ENCODE measurements at regions not wholly inside any gene's neighbourhood (a gene's known extent, or its start where the extent isn't known, plus 50 kb on each side); places are given as distances from the start of the nearest gene placed in this dataset.

GRCh38 chr4:101441446-101441845, 94.1 kb upstream of the PPP3CA start:
- no peak overlapping the region for H3K4me3 ChIP-seq
- Mint-ChIP-seq H3K27ac (no peak overlapping the region), H3K4me1 (no peaks in the 10 kb centered on the region)

More at GRCh38 chr4:101441446-101441845, 94.1 kb upstream of the PPP3CA start:
- H3K27ac ChIP-seq (ENCODE audit: low read depth) = no peak overlapping the region
- Mint-ChIP-seq H3K27me3 (ENCODE audit: insufficient read depth, low read depth, poor library complexity) (peaks cover 1% of the 10 kb centered on the region), H3K4me3 (no peak overlapping the region), H3K36me3 (ENCODE audit: low read depth) (no peaks in the 10 kb centered on the region), H3K9me3 (no peaks in the 10 kb centered on the region)
- no peak overlapping the region for H2AFZ ChIP-seq
- H3F3A ChIP-seq (replicated peaks; ENCODE audit: low read depth) = no peaks in the 10 kb centered on the region
- no peak for DNase-seq (ENCODE audit: low spot score)
- no peak for TF ChIP-seq POLR2AphosphoS5 (IDR thresholded peaks at IDR 0.05; ENCODE audit: low read depth)
- TF ChIP-seq, protein P1, sequence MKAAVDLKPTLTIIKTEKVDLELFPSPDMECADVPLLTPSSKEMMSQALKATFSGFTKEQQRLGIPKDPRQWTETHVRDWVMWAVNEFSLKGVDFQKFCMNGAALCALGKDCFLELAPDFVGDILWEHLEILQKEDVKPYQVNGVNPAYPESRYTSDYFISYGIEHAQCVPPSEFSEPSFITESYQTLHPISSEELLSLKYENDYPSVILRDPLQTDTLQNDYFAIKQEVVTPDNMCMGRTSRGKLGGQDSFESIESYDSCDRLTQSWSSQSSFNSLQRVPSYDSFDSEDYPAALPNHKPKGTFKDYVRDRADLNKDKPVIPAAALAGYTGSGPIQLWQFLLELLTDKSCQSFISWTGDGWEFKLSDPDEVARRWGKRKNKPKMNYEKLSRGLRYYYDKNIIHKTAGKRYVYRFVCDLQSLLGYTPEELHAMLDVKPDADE (IDR thresholded peaks at IDR 0.05) = no peak
- no peak for TF ChIP-seq CREB1 (CRISPR knock-in tag; IDR thresholded peaks at IDR 0.05; ENCODE audit: low read depth)
- TF ChIP-seq ZNF462 (CRISPR knock-in tag; IDR thresholded peaks at IDR 0.05) = no peak
- no peak for TF ChIP-seq JUNB (IDR thresholded peaks at IDR 0.05; ENCODE audit: unreplicated experiment)
- TF ChIP-seq NANOG (IDR thresholded peaks at IDR 0.05; ENCODE audit: borderline replicate concordance) = no peak
- no peak for TF ChIP-seq ZNF331 (CRISPR knock-in tag; IDR thresholded peaks at IDR 0.05; ENCODE audit: low read depth)
- TF ChIP-seq STAT1 (IDR thresholded peaks at IDR 0.05; ENCODE audit: unreplicated experiment) = no peak
- no peak for TF ChIP-seq EZH2 (IDR thresholded peaks at IDR 0.05; ENCODE audit: low read depth, unreplicated experiment)
- TF ChIP-seq EZH2phosphoT487 (IDR thresholded peaks at IDR 0.05; ENCODE audit: unreplicated experiment) = no peak
- TF ChIP-seq REST (IDR thresholded peaks at IDR 0.05; ENCODE audit: unreplicated experiment) = no peak
- TF ChIP-seq CTCF (conservative IDR thresholded peaks at IDR 0.05; ENCODE audit: low read depth in 2 of 2) = no peak
- H3K27me3 ChIP-seq (ENCODE audit: insufficient read depth) = no peaks in the 10 kb centered on the region
- ATAC-seq = no peak
- H4K20me1 ChIP-seq (replicated peaks; ENCODE audit: insufficient read depth) = no peaks in the 10 kb centered on the region
- H3K36me3 ChIP-seq (ENCODE audit: insufficient read depth) = no peaks in the 10 kb centered on the region
- H3K79me2 ChIP-seq (replicated peaks; ENCODE audit: insufficient read depth) = no peaks in the 10 kb centered on the region
- H3K9me2 ChIP-seq (ENCODE audit: insufficient read depth) = no peaks in the 10 kb centered on the region
- no peaks in the 10 kb centered on the region for H3K4me1 ChIP-seq (ENCODE audit: insufficient read depth)
- no peak overlapping the region for H3K4me2 ChIP-seq

Measured in GM23338 (cell line).